IPS-20b (cell line): ENCODE measurements at regions not wholly inside any gene's neighbourhood (a gene's known extent, or its start where the extent isn't known, plus 50 kb on each side); places are given as distances from the start of the nearest gene placed in this dataset.

Experiments
- H3K27ac ChIP-seq: one replicate; pipeline ENCODE4 v1.5.1; 2013; ENCODE audit warnings: low read length
- H3K27me3 ChIP-seq: 2 replicates; pipeline ENCODE4 v1.6.1; 2013; ENCODE audit warnings: mild to moderate bottlenecking, low read length, inconsistent platforms; ENCODE audit not compliant: insufficient read depth
- H3K36me3 ChIP-seq: 2 replicates; pipeline ENCODE4 v1.6.1; 2013; ENCODE audit warnings: low read depth, mild to moderate bottlenecking, inconsistent platforms, low read length, moderate library complexity; ENCODE audit not compliant: insufficient read depth
- H3K4me1 ChIP-seq: 2 replicates; pipeline ENCODE4 v1.6.1; 2013; ENCODE audit warnings: mild to moderate bottlenecking, control low read depth, inconsistent platforms, low read length, moderate library complexity; ENCODE audit not compliant: insufficient read depth
- H3K4me3 ChIP-seq: 2 replicates; pipeline ENCODE4 v1.5.1; 2013; ENCODE audit warnings: mild to moderate bottlenecking, low read length, inconsistent platforms
- H3K9ac ChIP-seq: 2 replicates; pipeline ENCODE4 v1.6.1; 2013; ENCODE audit warnings: low read depth, mild to moderate bottlenecking, inconsistent platforms, low read length, moderate library complexity
- H3K9me3 ChIP-seq: 2 replicates; pipeline ENCODE4 v1.6.1; 2013; ENCODE audit warnings: mild to moderate bottlenecking, low read depth, low read length, inconsistent platforms; ENCODE audit not compliant: insufficient read depth

DNA sequence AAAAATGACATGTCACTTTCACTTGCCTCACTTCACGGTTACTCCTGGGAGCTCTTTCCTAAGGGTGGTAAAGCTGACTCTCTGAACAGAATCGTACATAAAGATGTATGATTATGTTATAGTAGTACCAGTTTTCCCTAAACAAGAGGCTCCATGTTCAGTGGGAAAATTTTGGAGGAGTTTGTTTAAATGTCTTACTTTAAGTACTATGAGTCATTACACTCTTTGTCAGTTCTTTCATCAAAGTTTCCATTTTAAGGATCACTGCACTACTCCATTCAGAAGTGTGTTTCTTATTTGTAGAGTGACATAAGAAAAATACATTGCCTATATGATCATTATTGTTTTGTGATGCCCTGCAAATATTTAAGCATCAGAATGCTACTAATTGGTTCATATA lies 121.1 kb upstream of the FIGN start:
- no peak overlapping the region for H3K4me3 ChIP-seq
- H3K4me1 ChIP-seq = no peaks in the 10 kb centered on the region
- H3K9ac ChIP-seq = no peak overlapping the region
- H3K27me3 ChIP-seq = no peaks in the 10 kb centered on the region
- no peak overlapping the region for H3K27ac ChIP-seq
- no peaks in the 10 kb centered on the region for H3K36me3 ChIP-seq
- no peaks in the 10 kb centered on the region for H3K9me3 ChIP-seq

DNA sequence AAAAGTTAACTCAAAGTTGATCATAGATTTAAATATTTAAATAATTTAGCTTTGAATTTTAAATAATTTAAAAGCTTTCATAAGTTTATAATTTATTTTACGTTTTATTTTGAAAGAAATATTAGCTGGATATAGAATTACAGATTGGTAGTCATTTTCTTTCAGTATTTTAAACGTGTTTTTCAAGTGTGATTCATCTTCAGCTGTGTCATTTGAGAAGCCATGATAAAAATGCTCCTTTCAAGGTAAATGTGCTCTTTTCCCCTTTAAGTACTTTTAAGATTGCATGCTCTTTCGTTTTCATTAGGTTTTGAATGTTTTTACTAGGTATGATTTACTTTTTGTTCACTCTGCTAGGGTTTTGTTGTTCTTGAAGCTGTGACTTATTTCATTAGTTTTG lies 116.8 kb upstream of the FIGN start:
- Histone ChIP-seq H3K9me3 (no peaks in the 10 kb centered on the region), H3K27me3 (no peaks in the 10 kb centered on the region), H3K9ac (no peak overlapping the region), H3K27ac (no peak overlapping the region), H3K4me3 (no peak overlapping the region), H3K4me1 (no peaks in the 10 kb centered on the region), H3K36me3 (no peaks in the 10 kb centered on the region)

DNA sequence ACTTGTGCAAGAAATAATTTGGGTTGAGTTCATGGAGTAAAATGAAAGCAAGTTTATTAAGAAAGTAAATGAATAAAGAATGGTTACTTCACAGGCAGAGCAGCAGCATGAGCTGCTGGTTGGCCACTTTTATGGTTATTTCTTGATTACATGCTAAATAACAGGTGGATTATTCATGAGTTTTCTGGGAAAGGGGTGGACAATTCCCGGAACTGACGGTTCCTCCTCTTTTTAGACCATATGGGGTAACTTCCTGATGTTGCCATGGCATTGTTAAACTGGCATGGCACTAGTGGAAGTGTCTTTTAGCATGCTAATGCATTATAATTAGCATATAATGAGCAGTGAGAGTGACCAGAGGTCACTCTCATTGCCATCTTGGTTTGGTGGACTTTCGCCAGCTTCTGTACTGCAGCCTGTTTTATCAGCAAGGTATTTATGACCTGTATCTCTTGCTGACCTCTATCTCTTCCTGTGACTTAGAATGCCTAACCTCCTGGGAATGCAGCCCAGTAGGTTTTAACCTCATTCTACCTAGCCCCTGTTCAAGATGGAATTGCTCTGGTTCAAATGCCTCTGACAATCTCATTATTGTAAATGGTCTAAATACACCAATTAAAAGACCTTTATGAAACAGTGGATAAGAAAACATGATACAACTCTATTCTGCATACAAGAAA lies 114.1 kb upstream of the FIGN start:
- Histone ChIP-seq H3K9me3 (no peaks in the 10 kb centered on the region), H3K27ac (no peak overlapping the region), H3K4me3 (no peak overlapping the region)

DNA sequence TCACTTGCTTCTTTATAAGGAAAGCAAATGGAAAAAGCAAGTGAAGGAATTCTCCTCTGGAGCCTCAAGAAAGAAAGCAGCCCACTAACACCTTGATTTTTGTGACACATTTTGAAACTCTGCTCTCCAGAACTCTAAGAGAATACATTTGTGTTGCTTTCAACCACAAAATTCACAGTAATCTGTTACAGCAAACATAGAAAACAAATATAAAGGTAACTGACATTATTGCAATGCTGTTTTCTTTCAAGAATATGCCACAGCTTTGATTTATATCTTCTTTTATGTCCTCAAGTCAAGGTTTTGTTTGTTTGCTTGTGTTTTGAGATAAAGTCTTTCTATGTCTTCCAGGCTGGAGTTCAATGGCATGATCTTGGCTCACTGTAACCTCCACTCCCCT lies 103.1 kb upstream of the FIGN start:
- no peaks in the 10 kb centered on the region for H3K27me3 ChIP-seq

More for the DNA sequence above, 114.1 kb upstream of the FIGN start:
- Histone ChIP-seq H3K4me1 (no peaks in the 10 kb centered on the region), H3K36me3 (no peaks in the 10 kb centered on the region), H3K27me3 (no peaks in the 10 kb centered on the region), H3K9ac (no peak overlapping the region)

DNA sequence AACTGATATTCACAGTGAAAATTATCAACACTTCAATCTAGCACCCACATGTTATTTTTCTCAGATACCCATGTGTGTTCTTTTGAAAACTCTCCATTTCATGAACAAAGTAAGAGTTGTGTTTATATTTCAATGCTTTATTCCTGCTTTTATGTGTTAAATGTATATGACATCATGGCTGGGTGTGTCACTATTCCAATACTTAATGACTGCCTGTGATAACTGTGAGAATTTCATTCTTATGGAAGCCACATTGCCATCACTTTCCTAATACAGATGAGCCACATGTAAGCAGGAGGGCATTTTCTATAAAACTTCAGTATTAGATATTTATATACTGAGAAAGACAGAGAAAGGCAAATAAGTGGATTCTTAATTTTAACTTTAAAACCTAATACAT lies 100.4 kb upstream of the FIGN start:
- no peak overlapping the region for H3K9ac ChIP-seq
- H3K27ac ChIP-seq = no peak overlapping the region
- H3K27me3 ChIP-seq = no peaks in the 10 kb centered on the region
- H3K4me3 ChIP-seq = no peak overlapping the region
- H3K36me3 ChIP-seq = no peaks in the 10 kb centered on the region
- no peaks in the 10 kb centered on the region for H3K9me3 ChIP-seq
- peaks cover 6% of the 10 kb centered on the region; the same call in 1 of the 2 replicates for H3K4me1 ChIP-seq

More for the DNA sequence above, 103.1 kb upstream of the FIGN start:
- Histone ChIP-seq H3K36me3 (no peaks in the 10 kb centered on the region), H3K4me1 (peaks cover under 1% of the 10 kb centered on the region; the same call in 1 of the 2 replicates), H3K4me3 (no peak overlapping the region), H3K27ac (no peak overlapping the region), H3K9me3 (no peaks in the 10 kb centered on the region), H3K9ac (no peak overlapping the region)

DNA sequence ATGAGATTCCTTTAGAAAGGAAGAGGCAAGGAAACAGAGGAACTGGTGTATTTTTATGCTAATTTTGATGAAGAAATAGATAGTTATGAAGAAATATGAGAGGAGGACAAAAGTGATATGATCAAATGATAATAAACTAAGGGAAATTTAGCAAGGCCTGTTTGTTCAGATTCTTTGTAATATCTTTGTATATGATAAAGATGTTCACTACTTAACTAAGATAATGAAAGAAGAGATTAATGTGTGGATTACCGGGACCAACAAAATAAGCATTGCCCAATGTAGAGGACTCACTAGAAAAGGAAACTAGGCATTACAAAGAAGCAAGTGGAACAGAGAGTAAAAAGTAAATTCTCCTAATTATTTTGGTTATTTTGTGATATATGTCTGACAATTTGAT lies 99.0 kb upstream of the FIGN start:
- Histone ChIP-seq H3K36me3 (no peaks in the 10 kb centered on the region), H3K4me3 (no peak overlapping the region), H3K9me3 (no peaks in the 10 kb centered on the region), H3K27ac (no peak overlapping the region), H3K4me1 (peaks cover 6% of the 10 kb centered on the region; the same call in 1 of the 2 replicates), H3K9ac (no peak overlapping the region), H3K27me3 (no peaks in the 10 kb centered on the region)

DNA sequence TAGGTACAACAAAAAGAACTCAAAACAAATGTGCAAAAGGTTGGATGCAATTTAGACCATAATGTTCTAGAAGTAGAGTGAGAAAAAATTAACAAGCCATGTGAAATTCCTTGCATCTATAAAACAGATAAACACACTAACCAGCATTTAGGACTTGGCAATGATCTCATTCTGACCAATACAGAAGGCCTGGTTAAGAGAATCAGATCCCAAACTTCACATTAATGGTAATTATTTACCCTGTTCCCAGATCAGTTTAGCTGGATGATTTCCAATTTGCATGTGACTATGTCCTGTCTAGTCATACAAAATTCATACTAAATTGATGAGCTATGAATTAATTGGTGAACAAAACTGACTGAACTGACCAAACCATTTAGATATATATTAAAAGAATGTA lies 98.4 kb upstream of the FIGN start:
- no peaks in the 10 kb centered on the region for H3K36me3 ChIP-seq
- H3K9me3 ChIP-seq = no peaks in the 10 kb centered on the region
- H3K27me3 ChIP-seq = no peaks in the 10 kb centered on the region
- H3K9ac ChIP-seq = no peak overlapping the region
- peaks cover 6% of the 10 kb centered on the region; the same call in 1 of the 2 replicates for H3K4me1 ChIP-seq
- H3K4me3 ChIP-seq = no peak overlapping the region
- no peak overlapping the region for H3K27ac ChIP-seq

DNA sequence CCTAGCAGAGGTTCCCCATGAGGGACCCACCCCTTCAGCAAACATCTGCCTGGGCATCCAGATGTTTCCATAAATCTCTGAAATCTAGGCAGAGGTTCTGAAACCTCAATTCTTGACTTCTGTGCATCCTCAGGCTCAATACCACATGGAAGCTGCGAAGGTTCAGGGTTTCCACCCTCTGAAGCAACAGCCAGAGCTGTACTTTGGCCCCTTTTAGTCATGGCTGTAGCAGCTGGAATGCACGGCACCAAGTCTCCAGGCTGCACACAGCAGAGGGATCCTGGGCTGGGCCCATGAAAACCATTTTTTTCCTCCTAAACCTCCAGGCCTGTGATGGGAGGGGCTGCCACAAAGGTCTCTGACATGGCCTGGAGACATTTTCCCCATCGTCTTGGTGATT lies 93.0 kb upstream of the FIGN start:
- Histone ChIP-seq H3K27me3 (no peaks in the 10 kb centered on the region), H3K9me3 (no peaks in the 10 kb centered on the region), H3K4me1 (peaks cover 4% of the 10 kb centered on the region; the same call in 1 of the 2 replicates), H3K36me3 (no peaks in the 10 kb centered on the region), H3K27ac (no peak overlapping the region), H3K9ac (no peak overlapping the region), H3K4me3 (no peak overlapping the region)

DNA sequence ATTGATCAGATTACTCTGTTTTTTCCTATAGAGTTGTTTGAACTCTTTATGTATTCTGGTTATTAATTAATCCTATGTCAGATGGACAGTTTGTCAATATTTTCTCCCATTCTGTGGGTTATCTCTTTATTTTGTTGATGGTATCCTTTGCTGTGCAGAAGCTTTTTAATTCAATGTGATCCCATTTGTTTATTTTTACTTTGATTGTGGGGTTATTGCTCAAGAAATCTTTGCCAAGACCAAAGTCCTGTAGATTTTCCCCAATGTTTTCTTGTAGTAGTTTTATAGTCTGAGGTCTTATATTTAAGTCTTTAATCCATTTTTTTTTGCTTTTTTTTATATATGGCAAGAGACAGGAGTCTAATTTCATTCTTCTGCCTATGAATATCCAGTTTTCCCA lies 86.2 kb upstream of the FIGN start:
- H3K27ac ChIP-seq = no peak overlapping the region
- H3K4me3 ChIP-seq = no peak overlapping the region
- no peaks in the 10 kb centered on the region for H3K4me1 ChIP-seq
- no peaks in the 10 kb centered on the region for H3K9me3 ChIP-seq
- H3K36me3 ChIP-seq = no peaks in the 10 kb centered on the region
- H3K9ac ChIP-seq = no peak overlapping the region
- no peaks in the 10 kb centered on the region for H3K27me3 ChIP-seq

DNA sequence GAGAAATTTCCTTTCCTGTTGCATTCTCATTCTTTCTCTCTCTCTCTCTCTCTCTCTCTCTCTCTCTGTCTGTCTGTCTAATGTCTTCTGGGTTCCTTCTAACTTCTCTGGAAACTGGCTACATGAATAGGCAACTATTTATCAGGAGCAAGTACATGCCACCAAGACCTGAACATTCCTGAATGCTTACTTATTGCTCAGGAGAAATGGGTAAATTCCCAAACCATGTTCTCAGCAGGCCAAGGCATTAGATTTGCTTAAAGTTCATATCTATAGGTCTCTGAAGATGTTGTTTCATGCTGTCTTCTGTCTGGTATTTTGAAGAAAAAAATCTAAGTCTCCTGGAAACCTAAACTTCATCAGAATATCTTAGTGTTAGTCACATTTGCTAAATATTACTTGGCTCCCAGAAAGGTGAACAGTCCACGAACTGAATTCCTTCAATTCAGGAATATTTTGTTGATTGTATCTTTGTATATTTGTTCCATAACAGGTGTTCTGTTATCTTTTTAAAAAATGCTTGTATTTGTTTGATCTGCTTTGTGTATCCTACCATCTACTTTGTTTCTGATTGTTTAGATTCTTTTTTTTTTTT lies 77.2 kb upstream of the FIGN start:
- Histone ChIP-seq H3K27me3 (no peaks in the 10 kb centered on the region), H3K27ac (no peak overlapping the region), H3K9me3 (no peaks in the 10 kb centered on the region; the same call in 1 of the 2 replicates), H3K9ac (no peak overlapping the region), H3K4me1 (peaks cover 8% of the 10 kb centered on the region), H3K4me3 (no peak overlapping the region), H3K36me3 (no peaks in the 10 kb centered on the region)

DNA sequence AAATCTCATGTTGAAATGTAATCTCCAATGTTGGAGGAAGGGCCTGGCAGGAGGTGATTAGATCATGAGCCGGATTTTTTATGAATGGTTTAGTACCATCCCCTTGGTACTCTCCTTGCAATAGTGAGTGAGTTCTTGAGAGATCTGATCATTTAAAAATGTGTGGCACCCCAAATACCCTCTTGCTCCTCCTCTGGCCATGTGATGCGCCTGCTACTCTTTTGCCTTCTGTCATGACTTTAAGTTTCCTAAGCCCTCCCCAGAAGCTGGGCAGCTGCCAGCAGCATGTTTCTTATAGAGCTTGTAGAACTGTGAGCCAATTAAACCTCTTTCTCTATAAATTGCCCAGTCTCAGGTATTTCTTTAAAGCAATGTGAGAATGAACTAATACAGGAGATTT lies 72.6 kb upstream of the FIGN start:
- Histone ChIP-seq H3K36me3 (no peaks in the 10 kb centered on the region), H3K4me3 (no peak overlapping the region), H3K9ac (no peak overlapping the region), H3K27ac (no peak overlapping the region), H3K27me3 (no peaks in the 10 kb centered on the region), H3K9me3 (no peaks in the 10 kb centered on the region; the same call in 1 of the 2 replicates), H3K4me1 (peaks cover 8% of the 10 kb centered on the region)

DNA sequence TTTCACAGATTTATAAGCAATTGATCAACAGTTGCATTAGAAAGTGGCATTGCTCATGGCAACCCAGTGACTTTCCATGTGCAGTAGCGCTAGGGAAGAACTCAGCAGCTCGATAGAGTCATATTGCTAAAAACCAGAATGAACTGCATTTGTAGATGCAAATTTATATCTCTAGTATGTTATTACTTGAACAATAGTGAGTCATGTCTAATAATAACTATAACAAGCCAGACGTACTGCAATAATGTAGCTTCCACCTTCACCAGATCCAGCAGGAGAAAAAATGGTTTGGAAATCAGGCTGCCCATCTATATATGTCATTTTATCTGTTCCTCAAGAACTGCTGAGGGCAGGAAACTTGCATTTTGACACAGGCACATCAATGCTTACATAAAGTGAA lies 66.5 kb upstream of the FIGN start:
- H3K4me3 ChIP-seq = no peak overlapping the region
- no peaks in the 10 kb centered on the region for H3K4me1 ChIP-seq
- H3K9me3 ChIP-seq = no peaks in the 10 kb centered on the region
- H3K27me3 ChIP-seq = no peaks in the 10 kb centered on the region
- no peaks in the 10 kb centered on the region for H3K36me3 ChIP-seq
- H3K9ac ChIP-seq = no peak overlapping the region
- no peak overlapping the region for H3K27ac ChIP-seq
